ENCODE measurements at regions not wholly inside any gene's neighbourhood (a gene's known extent, or its start where the extent isn't known, plus 50 kb on each side); places are given as distances from the start of the nearest gene placed in this dataset. TPM values are rescaled to one million over a fixed set of nuclear protein-coding genes. Genes with fewer than 3 reads are reported as not detected.

- WGBS, 3 donors: 34 to 41% (median 41%) methylated on average over 3 of the region's 3 CpGs
- no peaks in the 10 kb centered on the region for H3K36me3 ChIP-seq
- no peak overlapping the region for H3K4me3 ChIP-seq
- no peak for DNase-seq
- intact Hi-C loops (cut with DNase I): no loop called here
- H3K4me1 ChIP-seq (ENCODE audit: insufficient read depth): peaks cover 14% of the 10 kb centered on the region
- H3K9me3 ChIP-seq: no peaks in the 10 kb centered on the region
- no peak overlapping the region for H3K27ac ChIP-seq
- H3K27me3 ChIP-seq: no peaks in the 10 kb centered on the region
- TF ChIP-seq CTCF (IDR thresholded peaks at IDR 0.05): no peak
- TF ChIP-seq EP300 (IDR thresholded peaks at IDR 0.05): no peak
- no peak for TF ChIP-seq POLR2A (IDR thresholded peaks at IDR 0.05)
Measured at GRCh38 chr1:117810553-117810952, 118.9 kb downstream of the GDAP2 start.

DNA sequence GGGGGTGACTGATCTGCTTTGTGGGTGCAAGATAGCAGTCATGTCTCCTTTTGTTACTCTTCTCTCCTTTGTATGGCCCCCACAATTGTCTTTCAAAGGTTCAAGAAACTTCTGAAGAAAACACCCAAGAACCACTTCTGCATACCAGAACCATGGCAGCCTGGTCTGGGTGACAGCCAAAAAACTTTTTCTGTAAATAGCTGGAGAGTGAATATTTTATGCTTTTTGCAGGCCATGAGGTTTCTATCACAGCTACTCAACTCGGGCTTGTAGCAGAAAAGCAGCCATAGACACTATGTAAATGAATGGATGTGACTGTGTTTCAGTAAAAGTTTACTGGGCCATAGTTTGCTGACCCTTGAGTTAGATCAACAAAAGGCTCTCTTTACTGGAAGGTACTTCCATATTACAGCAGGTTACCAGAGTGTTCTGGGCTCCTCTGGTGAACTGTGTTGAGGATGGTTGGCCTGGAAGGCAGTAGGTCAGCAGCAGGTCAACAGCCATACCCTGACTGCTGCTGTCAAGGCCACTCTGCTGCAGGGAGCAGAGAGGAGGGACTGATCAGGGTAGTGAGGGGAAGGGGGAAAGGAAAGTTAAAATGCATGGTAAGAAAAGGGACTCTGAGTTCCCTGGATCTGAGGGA lies 116.4 kb downstream of the GDAP2 start:
- peaks cover 14% of the 10 kb centered on the region for H3K4me1 ChIP-seq (ENCODE audit: insufficient read depth)
- intact Hi-C loops (cut with DNase I): no loop called here
- H3K4me3 ChIP-seq: no peak overlapping the region
- no peaks in the 10 kb centered on the region for H3K36me3 ChIP-seq
- no peak overlapping the region for H3K27ac ChIP-seq
- H3K27me3 ChIP-seq: no peaks in the 10 kb centered on the region
- no peak for DNase-seq
- 9 to 22% (median 22%) methylated on average over 1 of the region's 1 CpG for WGBS, 3 donors
- no peaks in the 10 kb centered on the region for H3K9me3 ChIP-seq
- no peak for TF ChIP-seq POLR2A (IDR thresholded peaks at IDR 0.05)
- TF ChIP-seq CTCF (IDR thresholded peaks at IDR 0.05): no peak
- TF ChIP-seq EP300 (IDR thresholded peaks at IDR 0.05): no peak

Small RNA genes lying in the stretch of these regions (small RNA-seq; reads per million reads assigned to genes)
- not detected for gene AL390877.1
- not detected for gene RF00561
